ENCODE measurements at regions not wholly inside any gene's neighbourhood (a gene's known extent, or its start where the extent isn't known, plus 50 kb on each side); places are given as distances from the start of the nearest gene placed in this dataset.

DNA sequence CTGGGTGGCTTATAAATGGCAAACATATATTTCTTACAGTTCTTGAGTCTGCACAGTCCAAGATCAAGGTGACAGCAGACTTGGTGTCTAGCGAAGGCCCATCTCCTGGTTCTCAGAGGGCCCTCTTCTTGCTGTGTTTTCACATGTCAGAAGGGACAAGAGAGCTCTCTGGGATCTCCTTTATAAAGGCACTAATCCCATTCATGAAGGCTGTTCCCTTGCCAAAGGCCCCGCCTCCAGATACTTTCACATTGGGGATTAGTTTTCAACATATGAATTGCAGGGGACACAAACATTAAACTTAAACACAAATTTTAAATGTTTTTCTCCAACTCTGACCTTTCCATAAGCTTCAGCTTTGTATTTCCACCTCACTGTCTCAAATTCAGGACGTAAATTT, 1135.0 kb upstream of the TENM3 start:
- Histone ChIP-seq H3K36me3 (ENCODE audit: control insufficient read depth in 2 of 2, insufficient read depth in 2 of 2, low read length in 1 of 2) (no peaks in the 10 kb centered on the region), H3K4me1 (ENCODE audit: control insufficient read depth, insufficient read depth, low read length) (no peaks in the 10 kb centered on the region), H3K27me3 (replicated peaks in 1 of 2; ENCODE audit: control insufficient read depth in 2 of 2, insufficient read depth in 2 of 2, low read length in 1 of 2) (no peaks in the 10 kb centered on the region), H3K27ac (ENCODE audit: control insufficient read depth, insufficient read depth) (no peak overlapping the region), H3K79me2 (ENCODE audit: control insufficient read depth, insufficient read depth, low read length) (no peaks in the 10 kb centered on the region), H3K9ac (ENCODE audit: control insufficient read depth, insufficient read depth, low read length) (no peak overlapping the region), H2AFZ (ENCODE audit: control insufficient read depth, low read depth, low read length) (no peak overlapping the region), H3K4me2 (ENCODE audit: control insufficient read depth, insufficient read depth) (no peak overlapping the region), H3K4me3 (no peak overlapping the region), H4K20me1 (ENCODE audit: control insufficient read depth, insufficient read depth) (no peaks in the 10 kb centered on the region), H3K9me3 (replicated peaks; ENCODE audit: control insufficient read depth, insufficient read depth, low read length) (no peaks in the 10 kb centered on the region)
- ChIA-PET RAD21 (ENCODE audit: unreplicated experiment) (no interaction called here), CTCF (no interaction called here), POLR2A (no interaction called here), SMC1A (ENCODE audit: uncharacterized antibody, unreplicated experiment) (no interaction called here)
- DNase-seq (ENCODE audit: low read depth, low spot score) (no peak), FAIRE-seq (no peak), ATAC-seq (no peak)
- intact Hi-C loops (cut with micrococcal nuclease; ENCODE audit: unreplicated experiment), result no loop called here
- in situ Hi-C loops (cut with MboI), result no loop called here
- WGBS (ENCODE audit: insufficient coverage, insufficient replicate concordance, low lambda C conversion rate, missing lambda C conversion rate), result 2% methylated on average over 3 of the region's 3 CpGs
- BruUV-seq (replicated peaks), result no TSS peak
- TF ChIP-seq CEBPB (IDR thresholded peaks at IDR 0.05; ENCODE audit: borderline replicate concordance in 1 of 2, low read depth in 2 of 2, low read length in 2 of 2), result no peak
- no peak for TF ChIP-seq MYC (IDR thresholded peaks at IDR 0.05; ENCODE audit: insufficient read depth, insufficient read length, insufficient replicate concordance, low read length, severe bottlenecking)
- TF ChIP-seq TCF3 (IDR thresholded peaks at IDR 0.05; ENCODE audit: borderline replicate concordance, insufficient read depth, low read depth, low read length), result no peak

DNA sequence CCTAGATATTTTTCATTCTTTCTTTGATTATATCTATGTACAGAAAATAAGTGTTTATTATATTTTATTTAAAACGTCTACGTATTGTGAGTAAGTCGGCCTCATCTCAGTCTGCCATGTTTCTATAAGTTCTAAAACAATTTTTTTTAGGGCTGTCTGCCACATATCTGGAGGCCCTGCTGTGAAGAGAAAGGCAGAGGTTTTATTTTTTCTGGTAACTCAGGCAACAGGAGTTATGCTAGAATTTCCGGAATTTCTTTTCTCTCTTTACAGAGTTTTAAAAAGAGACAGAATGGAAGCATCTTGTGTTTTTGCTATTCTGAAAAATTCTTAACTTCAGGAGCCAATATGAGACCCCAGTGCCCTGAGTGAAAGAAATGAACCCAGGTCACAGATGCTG, 1124.0 kb upstream of the TENM3 start:
- no peaks in the 10 kb centered on the region for H3K27me3 ChIP-seq (replicated peaks in 1 of 2; ENCODE audit: control insufficient read depth in 2 of 2, insufficient read depth in 2 of 2, low read length in 1 of 2)
- CTCF ChIA-PET, result no interaction called here
- H3K4me1 ChIP-seq (ENCODE audit: control insufficient read depth, insufficient read depth, low read length), result no peaks in the 10 kb centered on the region
- in situ Hi-C loops (cut with MboI) (no loop called here), intact Hi-C loops (cut with micrococcal nuclease; ENCODE audit: unreplicated experiment) (no loop called here)
- POLR2A ChIA-PET, result no interaction called here
- H3K79me2 ChIP-seq (ENCODE audit: control insufficient read depth, insufficient read depth, low read length), result no peaks in the 10 kb centered on the region
- 39% methylated on average over 4 of the region's 4 CpGs for WGBS (ENCODE audit: insufficient coverage, insufficient replicate concordance, low lambda C conversion rate, missing lambda C conversion rate)
- DNase-seq (ENCODE audit: low read depth, low spot score), result no peak
- SMC1A ChIA-PET (ENCODE audit: uncharacterized antibody, unreplicated experiment), result no interaction called here
- ATAC-seq, result no peak
- no peak overlapping the region for H3K27ac ChIP-seq (ENCODE audit: control insufficient read depth, insufficient read depth)
- FAIRE-seq, result no peak
- H3K9me3 ChIP-seq (replicated peaks; ENCODE audit: control insufficient read depth, insufficient read depth, low read length), result no peaks in the 10 kb centered on the region
- no peak overlapping the region for H3K4me2 ChIP-seq (ENCODE audit: control insufficient read depth, insufficient read depth)
- no peak overlapping the region for H3K9ac ChIP-seq (ENCODE audit: control insufficient read depth, insufficient read depth, low read length)
- H3K4me3 ChIP-seq, result no peak overlapping the region
- no peak for TF ChIP-seq TAF1 (IDR thresholded peaks at IDR 0.05; ENCODE audit: borderline replicate concordance, low read depth, low read length)
- no TSS peak for BruUV-seq (replicated peaks)
- no peaks in the 10 kb centered on the region for H3K36me3 ChIP-seq (ENCODE audit: control insufficient read depth in 2 of 2, insufficient read depth in 2 of 2, low read length in 1 of 2)
- no peak overlapping the region for H2AFZ ChIP-seq (ENCODE audit: control insufficient read depth, low read depth, low read length)
- H4K20me1 ChIP-seq (ENCODE audit: control insufficient read depth, insufficient read depth), result no peaks in the 10 kb centered on the region
- RAD21 ChIA-PET (ENCODE audit: unreplicated experiment), result no interaction called here

All from GM12878 (cell line).